ENCODE measurements at regions not wholly inside any gene's neighbourhood (a gene's known extent, or its start where the extent isn't known, plus 50 kb on each side); places are given as distances from the start of the nearest gene placed in this dataset.
"Not testable (repeated sequence)": the region's sequence is repeated elsewhere in the genome, so short reads cannot be mapped to it uniquely, and the experiment has no call there.

GRCh38 chr3:106446271-106446670 lies 577.5 kb upstream of the CBLB start:
- Mint-ChIP-seq H3K4me3 (no peak overlapping the region), H3K27ac (no peak overlapping the region), H3K4me1 (peaks cover 27% of the 10 kb centered on the region), H3K27me3 (ENCODE audit: low read depth) (no peaks in the 10 kb centered on the region), H3K9me3 (peaks cover 5% of the 10 kb centered on the region), H3K36me3 (ENCODE audit: low read depth) (no peaks in the 10 kb centered on the region)
- TF ChIP-seq CTCF (IDR thresholded peaks at IDR 0.05; ENCODE audit: unreplicated experiment in 3 of 3) = no peak

GRCh38 chr3:106447723-106448301 lies 579.0 kb upstream of the CBLB start:
- Mint-ChIP-seq H3K36me3 (ENCODE audit: low read depth) (no peaks in the 10 kb centered on the region), H3K9me3 (peaks cover 5% of the 10 kb centered on the region), H3K27ac (peak overlapping the region; percentile 20 to 66 (median 40)), H3K27me3 (ENCODE audit: low read depth) (no peaks in the 10 kb centered on the region), H3K4me1 (peaks cover 31% of the 10 kb centered on the region), H3K4me3 (no peak overlapping the region)
- TF ChIP-seq CTCF (IDR thresholded peaks at IDR 0.05; ENCODE audit: unreplicated experiment in 3 of 3) = no peak

- not testable (repeated sequence) for H3K27me3 Mint-ChIP-seq (ENCODE audit: low read depth); H3K4me3 Mint-ChIP-seq; H3K36me3 Mint-ChIP-seq (ENCODE audit: low read depth); H3K9me3 Mint-ChIP-seq
- Mint-ChIP-seq H3K4me1 (peaks cover 31% of the 10 kb centered on the region), H3K27ac (peak overlapping the region in 1 of 3 experiments; percentile 38)
Measured at GRCh38 chr3:106448372-106448966, 579.7 kb upstream of the CBLB start.

GRCh38 chr3:106452096-106452495 lies 583.3 kb upstream of the CBLB start:
- TF ChIP-seq CTCF (IDR thresholded peaks at IDR 0.05; ENCODE audit: unreplicated experiment in 3 of 3) = no peak
- no peak overlapping the region for H3K27ac Mint-ChIP-seq
- peaks cover 5% of the 10 kb centered on the region for H3K9me3 Mint-ChIP-seq
- no peak overlapping the region for H3K4me3 Mint-ChIP-seq
- H3K4me1 Mint-ChIP-seq = peaks cover 21% of the 10 kb centered on the region
- H3K36me3 Mint-ChIP-seq (ENCODE audit: low read depth) = no peaks in the 10 kb centered on the region
- no peaks in the 10 kb centered on the region for H3K27me3 Mint-ChIP-seq (ENCODE audit: low read depth)

- Mint-ChIP-seq H3K36me3 (ENCODE audit: low read depth) (no peaks in the 10 kb centered on the region), H3K4me1 (peaks cover 13% of the 10 kb centered on the region), H3K27ac (no peak overlapping the region), H3K27me3 (ENCODE audit: low read depth) (no peaks in the 10 kb centered on the region), H3K9me3 (no peaks in the 10 kb centered on the region), H3K4me3 (no peak overlapping the region)
- TF ChIP-seq CTCF (IDR thresholded peaks at IDR 0.05; ENCODE audit: unreplicated experiment in 3 of 3) = no peak
Measured at GRCh38 chr3:106454497-106454896, 585.7 kb upstream of the CBLB start.

- Mint-ChIP-seq H3K27me3 (ENCODE audit: low read depth) (no peaks in the 10 kb centered on the region), H3K9me3 (peaks cover 3% of the 10 kb centered on the region), H3K4me3 (no peak overlapping the region), H3K4me1 (peaks cover 9% of the 10 kb centered on the region), H3K27ac (no peak overlapping the region), H3K36me3 (ENCODE audit: low read depth) (no peaks in the 10 kb centered on the region)
- no peak for TF ChIP-seq CTCF (IDR thresholded peaks at IDR 0.05; ENCODE audit: unreplicated experiment in 3 of 3)
Measured at GRCh38 chr3:106457281-106458180, 588.7 kb upstream of the CBLB start.
